Superior temporal gyrus (tissue), 1 donor: ENCODE measurements at regions not wholly inside any gene's neighbourhood (a gene's known extent, or its start where the extent isn't known, plus 50 kb on each side); places are given as distances from the start of the nearest gene placed in this dataset.
A peak's percentile ranks its signal among the peaks of the same experiment; 100 is the strongest.

Experiments used
- DNase-seq: peaks from one replicate; pipeline ENCODE4 v3.0.0-alpha.2; 2016; ENCODE audit errors: extremely low spot score

DNA sequence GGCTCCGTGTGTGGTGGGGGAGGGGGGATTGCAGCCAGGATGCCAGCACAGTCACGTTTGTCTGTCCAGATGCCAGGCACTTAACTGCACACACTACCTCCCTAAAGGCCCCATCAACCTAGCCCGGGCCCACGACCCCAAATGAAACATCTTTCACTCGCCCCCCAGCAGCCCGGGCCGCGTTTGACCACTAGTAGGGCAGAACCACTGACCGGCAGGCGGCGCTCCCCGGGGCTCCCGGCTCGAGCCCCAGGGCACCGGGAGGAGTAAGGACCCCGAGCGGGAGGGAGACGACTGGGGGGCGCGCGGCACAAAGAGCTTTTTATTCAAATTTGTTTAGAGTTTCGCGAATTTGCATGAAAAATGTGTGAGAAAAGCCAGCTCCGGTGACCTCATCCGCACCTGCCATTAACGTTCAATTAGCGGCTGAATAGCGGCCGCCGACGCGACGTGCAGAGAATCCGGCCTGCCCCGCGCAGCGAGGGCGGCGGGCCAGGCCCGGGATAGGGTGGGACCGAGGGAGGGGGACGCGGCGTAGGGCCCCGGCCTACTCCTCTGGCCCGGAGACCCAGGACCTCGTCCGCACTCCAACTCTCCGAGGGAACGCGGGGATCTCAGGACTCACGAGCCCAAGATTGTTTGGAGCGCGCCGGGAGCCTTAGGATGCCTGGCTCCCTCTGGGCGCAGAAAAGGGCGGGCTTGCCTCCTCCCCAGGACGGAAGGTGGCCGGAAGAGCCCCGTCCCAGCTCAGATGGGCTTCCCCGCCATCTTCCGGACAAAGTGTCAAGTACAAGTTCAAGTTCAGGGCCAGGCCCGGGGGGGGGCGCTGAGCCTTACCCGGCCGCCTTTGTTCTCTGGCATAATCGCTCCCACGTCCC is 64.9 kb upstream of the POLG start:
- peak; percentile 36 for DNase-seq

DNA sequence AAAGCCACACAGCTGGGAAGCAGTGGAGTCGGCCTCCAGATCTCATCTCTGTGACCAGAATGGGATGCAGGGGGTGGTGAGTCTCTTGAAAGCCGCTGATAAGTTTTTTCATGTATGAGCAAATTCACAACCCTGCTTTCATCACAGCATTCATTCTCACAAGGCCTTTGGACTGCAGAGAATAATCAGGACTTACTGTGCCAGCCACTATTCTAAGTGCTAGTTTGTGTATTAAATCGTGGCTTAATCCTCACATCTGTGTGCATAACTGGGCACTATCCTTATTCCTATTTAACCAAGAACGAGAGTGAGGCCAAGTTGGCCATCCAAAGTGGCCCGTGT is 64.2 kb upstream of the POLG start:
- DNase-seq: peak; percentile 35

DNA sequence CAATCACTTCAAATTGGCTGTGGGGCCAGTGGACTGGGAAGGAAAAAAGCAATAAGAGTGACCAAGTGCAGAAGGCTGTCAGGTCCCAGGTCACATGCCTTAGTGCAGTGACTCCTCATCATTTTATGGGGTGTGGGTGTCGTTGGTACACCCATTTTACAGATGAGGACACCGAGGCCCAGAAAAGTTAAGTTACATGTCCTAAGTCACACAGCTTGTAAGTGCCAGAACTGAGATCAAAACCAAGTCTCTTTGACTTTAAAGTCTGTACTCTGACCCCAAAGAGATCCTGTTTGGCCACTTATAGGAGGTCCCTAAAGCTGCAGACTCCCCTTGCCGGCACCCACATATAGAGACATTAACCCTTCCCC is 63.0 kb upstream of the POLG start:
- DNase-seq: no peak

DNA sequence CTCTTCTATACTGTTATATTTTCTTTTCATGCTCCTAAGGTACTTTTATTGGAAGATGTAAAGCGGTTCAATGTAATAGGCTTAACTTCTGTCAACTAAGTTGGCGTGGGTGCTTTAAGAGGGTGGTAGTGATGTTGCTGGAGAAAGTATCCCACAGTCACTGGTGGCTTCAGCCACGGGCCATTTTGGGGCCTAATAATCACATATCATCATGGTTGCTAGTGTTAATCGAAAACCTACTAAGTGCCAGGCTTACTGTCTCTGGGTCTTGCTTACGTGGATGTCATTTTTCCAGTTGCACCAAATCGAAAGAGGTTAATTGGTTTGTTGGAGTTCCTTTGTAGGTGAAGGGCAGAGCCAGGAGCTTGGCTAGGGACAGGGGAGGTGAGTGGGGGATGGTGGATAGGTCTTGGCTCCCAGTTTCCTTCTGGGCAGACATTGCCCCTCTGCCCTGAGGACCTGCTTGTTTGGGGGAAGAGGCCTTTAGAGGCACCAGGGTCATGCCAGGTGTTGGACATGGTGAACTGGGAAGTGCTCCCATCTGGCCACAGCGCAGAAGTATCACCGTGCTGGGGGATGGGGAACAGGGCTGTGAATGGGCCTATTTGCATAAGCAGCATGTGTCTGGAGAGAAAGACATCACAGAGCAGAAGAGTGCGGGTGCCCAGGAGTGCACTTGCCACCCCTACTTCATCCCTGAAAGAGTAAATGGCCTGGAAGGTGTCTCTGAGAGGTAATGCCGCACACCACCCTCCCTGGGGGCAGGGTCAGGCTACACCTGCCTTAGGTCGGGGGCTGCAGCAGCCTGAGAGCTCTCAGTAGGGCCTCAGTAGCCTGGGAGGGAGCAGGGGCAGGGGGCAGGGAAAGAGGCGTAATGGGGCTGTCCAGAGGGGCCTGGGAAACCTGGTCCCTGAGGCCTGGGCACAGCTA is 62.4 kb upstream of the POLG start:
- DNase-seq: no peak

DNA sequence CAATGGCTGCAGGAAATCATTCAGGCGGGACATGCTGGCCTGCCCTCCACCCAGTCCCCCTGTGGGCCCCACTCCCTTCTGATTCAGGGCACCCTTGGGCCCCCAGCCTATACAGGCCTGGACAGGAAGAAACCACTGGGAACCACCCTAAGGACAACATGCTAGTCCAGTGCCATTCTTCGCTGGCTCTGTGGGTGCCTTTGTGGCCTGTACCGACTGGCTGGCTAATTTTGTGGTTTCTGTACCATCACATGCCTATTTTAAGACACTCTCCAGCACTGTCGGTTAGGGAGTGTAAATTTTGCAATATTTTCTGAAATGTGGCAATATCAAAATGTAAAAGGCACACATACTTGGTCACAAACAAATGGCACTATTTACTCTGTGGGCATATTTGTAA is 61.4 kb upstream of the POLG start:
- no peak for DNase-seq

DNA sequence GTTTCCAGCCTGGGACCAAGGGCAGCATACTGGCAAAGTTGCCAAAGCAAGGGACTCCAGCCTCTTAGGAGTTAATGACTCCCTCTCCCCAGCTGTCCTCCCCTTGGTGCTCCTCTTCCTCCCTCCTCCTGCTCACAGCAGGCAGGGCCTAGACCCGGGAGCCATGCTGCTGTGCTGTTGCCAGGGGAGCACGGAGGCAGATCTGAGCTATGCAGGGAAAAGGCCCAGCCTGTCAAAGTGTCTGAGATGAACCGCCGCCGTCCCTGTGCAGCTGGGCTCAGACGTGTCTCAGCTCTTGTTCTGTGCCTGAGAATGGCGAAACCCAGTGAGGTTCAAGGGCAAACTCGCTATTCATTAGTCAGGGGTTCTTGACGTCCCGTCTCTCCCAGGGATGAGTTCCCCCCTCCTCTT is 60.8 kb upstream of the POLG start:
- DNase-seq: no peak

DNA sequence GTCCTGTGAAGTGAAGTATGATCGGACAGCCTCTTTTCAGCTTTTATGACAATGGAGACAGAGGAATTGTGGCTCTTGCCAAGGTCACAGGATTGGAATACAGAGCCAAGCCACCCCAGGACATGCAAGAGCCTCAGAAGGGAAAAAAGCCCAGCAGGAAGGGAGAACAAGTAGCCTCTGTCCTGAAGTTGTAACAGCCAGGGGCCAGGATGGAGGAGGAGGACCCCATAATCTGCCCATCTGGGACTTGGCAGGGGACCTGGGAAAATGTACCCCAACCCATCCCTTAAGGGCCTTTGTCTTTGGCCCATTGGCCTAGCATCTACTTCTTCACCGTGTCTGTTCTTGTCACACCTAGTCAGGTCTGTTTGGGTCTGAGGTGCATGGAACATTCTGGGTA is 60.4 kb upstream of the POLG start:
- DNase-seq: no peak

DNA sequence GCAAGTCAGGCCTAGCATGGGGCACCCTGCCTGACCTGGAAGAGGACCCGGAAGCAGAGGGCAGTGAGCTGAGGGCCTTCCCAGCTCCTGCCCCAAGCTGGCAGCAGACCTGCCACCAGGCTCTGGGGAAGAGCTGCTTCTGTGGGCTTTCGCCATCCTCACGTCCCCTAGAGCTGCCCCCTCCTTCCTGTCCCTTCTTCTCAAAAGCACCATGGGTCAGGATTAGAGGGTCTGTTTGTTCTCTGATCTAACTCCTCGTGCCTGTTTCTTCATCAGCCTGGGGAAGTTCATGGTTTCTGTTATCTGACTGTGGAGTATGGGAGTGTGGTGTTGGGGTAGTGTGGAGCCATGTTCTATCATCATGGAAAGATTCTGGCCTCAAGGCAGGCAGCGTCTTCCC is 58.4 kb upstream of the POLG start:
- no peak for DNase-seq

DNA sequence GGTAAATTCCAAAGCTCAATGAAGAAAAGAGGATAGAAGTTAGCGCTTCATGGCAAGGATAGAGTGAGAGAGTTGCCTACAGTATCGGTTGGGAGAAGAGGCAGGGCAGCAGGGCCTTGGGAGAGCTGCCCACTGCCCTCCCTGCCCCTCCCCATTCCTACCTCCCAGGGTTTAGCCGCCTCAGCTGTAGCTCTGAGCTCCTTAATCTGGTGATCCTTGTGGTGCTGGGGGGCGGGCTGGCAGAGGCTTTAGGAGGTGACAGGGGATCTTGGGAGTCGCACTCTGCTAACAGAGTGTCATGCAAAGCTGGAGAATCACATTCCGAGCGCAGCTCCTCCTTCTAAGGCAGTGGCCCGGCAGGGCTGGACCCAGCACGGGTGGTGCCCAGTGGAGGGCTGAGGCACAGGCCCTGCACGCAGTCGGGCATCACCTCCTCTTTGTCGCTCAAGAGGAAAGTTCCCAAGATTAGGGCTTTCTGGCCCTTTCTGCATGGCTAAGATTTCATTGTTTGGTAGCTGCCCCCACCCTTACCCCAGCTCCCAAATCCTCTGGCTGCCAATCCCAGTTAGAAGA is 57.1 kb upstream of the POLG start:
- no peak for DNase-seq

DNA sequence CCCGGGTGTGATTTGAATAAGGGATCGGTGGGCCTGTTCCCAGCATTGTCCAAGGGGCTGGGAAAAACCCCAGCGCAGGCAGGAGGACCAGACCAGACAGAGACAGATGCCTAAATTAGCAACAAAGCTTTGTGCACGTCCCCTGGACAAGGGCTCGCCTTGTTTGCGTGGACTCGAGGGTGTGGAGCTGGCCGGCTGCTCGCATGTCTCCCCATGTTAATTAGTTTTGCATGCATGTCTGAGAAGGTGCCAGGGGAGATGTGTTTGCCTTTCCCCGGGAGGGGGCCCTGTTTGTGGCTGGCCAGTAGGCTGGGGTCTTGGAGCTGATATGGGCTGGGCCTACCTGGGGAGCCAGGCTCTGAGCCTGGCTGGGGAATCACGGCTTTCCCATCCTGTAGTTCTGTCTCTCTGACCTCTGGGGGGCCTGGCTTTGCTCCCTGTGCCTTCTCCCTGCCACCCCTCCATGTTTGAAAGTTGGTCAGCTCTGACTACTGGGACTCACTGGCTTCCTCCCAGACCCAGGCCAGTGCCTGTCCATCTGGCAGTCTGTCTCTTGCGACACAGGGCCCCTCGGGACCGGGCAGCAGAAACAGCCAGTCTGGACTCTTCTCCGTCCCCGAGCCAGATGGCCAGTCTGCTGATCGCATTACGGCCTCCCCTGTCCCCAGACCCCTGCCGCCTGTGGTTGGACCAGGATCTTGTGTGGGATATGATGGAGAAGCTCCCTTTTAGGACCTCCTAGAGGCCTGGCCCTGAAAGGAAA is 55.4 kb upstream of the POLG start:
- DNase-seq: no peak

DNA sequence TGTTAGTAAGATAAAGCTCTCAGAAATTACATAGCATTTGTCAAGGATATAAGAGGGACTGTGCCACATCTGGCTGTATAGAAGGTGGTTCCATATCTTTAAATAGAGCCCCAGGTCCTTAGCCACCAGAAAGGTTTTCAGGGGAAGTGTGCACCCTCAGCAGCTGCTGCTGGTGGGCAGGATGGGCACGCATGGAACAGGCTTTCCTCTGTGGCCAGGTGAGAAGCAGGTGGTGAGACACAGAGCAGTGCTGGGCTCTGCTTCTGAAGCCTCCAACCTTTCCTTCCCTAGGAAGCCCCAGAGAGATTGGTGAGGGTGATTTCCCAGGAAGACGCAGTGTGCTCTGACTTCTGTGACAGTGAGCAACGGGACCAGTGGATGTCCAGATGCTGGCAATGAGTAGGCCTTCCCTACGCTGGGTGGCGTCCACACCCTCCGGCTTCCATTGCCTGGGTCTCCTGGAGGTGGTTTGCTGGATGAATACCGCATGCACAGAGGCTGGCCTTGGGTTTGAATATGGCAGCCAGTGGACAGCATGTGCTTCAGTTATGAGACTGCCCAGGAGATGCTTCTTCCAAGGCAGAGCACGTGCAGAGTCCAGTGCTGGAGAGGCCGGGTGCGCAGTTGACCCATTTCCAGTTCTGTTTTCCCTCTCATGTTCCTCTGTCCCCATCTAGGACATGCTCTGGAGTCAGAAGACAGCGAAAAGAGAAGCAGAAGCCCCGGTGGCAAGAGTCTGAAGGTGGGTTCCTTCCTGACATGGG is 52.7 kb upstream of the POLG start:
- no peak for DNase-seq

DNA sequence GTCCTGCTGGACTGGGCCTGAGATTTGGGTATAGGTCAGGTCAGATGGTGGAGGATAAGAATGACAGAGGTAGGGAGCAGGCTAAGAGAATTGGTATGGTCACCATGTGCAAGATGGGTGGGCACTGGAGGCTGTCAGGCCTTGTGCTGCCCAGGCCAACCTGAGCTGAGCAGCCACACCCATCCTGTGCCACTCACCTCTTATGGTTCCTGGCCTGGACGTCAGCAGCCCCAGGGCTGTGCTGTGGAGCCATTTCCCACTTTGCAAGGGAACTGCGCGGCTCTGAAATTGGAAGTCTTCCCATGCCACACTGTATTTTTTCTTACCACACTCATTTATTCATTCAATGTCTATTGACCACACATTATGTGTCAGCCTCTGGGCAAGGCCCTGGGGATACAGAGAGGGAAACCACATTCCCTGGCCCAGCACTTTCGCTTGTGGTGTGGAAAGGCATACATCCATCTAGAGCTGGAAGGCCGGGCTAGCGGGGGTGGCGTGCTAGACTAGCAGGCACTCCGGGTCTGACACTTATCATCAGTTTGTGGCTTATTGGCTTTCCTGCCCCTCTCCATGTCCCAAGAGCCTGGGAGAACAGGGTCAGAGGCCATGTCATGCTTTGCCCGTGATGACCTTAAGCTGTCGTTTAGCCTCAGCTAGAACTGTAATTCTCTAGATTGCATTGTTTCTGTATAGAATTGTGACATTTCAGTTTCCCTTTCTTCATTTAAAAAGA is 51.1 kb upstream of the POLG start:
- no peak for DNase-seq
